ENCODE measurements at regions not wholly inside any gene's neighbourhood (a gene's known extent, or its start where the extent isn't known, plus 50 kb on each side); places are given as distances from the start of the nearest gene placed in this dataset.
"Not testable (repeated sequence)": the region's sequence is repeated elsewhere in the genome, so short reads cannot be mapped to it uniquely, and the experiment has no call there.

GRCh38 chr4:162610116-162610515 lies 446.3 kb upstream of the FSTL5 start:
- DNase-seq, result no peak

DNA sequence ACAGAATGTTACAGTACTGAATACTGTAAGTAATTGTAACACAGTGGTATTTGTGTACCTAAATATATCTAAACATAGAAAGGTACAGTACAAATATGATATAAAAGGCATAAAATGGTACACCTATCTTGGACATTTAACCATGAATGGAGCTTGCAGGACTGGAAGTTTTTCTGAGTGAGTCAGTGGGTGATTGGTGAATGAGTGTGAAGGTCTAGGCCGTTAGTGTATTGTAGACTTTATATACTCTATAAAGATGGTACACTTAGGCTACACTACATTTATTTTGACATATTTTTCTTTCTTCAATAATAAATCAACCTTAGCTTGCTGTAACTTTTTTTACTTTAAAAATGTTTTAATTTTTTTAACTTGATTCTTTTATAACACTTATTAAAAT lies 422.5 kb upstream of the FSTL5 start:
- no peak for DNase-seq

DNA sequence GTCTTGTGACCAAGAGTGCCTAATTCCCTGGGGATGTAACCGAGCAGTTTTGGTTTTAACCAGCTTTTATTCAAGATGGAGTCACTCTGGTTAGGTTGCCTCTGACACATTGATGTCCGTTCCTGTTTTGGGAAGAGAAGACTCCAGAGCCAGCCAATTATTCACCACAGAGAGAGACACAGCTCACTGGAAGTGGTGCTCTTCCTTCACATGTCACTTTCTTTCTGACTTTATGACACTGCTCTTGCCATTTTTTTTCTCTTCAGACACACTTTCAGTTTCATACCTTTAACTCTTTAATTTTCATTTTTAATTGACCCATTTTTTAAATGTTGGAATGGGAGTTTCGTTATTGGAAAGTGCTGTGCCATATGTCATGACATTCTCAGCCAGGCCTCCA lies 418.4 kb upstream of the FSTL5 start:
- DNase-seq, result no peak

- DNase-seq, result no peak
Measured at GRCh38 chr4:162565730-162566129, 401.9 kb upstream of the FSTL5 start.

DNA sequence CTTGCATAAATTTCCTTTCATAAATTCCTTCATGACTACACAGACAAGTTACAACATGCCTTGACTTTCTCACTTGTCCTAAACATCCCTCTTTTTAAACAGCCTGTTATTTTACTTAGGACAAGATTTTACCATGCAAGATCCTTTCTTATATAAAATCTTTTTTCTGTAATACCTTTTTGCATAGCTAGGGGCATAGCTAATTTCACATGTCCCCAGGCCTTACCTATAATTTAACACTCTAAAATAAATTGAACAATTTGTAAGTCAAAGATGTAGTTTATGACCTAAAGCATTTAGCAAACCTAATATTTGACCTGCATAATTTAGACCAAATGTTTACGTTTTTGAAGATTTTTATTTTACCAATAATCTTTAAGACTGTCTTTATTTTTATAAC lies 396.3 kb upstream of the FSTL5 start:
- no peak for DNase-seq

DNA sequence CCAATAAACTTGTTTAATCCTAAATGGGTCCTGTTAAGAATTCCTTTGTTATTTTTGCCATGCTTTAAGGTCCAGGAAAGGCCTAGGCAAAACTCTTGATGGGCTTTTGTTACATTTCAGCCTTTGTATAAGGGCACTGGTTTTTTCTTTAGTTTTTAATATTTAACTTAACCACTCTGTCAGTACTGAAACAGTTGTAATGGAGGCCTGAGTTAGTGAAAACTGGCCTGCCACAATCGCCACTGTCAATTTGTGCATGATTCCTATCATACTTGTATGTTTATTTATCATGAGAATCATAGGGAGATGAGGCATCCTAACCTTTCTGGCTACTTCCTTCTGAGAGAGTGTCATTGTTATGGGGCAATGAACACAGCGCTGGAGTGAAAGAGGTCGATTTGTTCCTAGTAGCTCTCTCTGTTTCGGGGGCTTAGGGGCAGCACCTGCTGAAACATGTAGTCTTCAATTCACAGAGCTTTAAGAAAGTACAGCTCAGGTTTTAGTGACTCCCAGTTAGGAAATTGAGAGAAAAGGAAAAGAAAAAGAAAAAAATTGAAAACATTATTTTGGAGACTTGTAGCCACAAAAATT lies 393.8 kb upstream of the FSTL5 start:
- DNase-seq, result no peak

GRCh38 chr4:162535121-162535520 lies 371.3 kb upstream of the FSTL5 start:
- no peak for DNase-seq

DNA sequence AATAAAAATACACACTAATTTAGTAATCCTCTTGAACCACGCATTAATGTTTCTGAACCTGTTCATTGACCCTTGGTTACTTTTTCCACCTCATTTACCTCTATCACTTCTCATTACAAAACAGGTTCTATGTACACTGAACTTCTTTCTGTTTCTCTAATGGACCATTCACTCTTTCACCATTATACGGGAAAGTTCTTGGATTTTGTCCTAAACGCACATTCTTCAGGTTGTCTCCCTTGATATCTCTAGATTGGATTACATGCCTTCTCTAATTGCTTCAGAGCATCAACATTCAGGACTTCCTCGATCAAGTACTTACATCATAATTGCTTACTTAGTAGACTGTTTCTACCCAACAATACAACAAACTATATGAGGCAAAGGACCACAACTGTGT lies 359.4 kb upstream of the FSTL5 start:
- no peak for DNase-seq

GRCh38 chr4:162522724-162523123 lies 358.9 kb upstream of the FSTL5 start:
- DNase-seq, result no peak

DNA sequence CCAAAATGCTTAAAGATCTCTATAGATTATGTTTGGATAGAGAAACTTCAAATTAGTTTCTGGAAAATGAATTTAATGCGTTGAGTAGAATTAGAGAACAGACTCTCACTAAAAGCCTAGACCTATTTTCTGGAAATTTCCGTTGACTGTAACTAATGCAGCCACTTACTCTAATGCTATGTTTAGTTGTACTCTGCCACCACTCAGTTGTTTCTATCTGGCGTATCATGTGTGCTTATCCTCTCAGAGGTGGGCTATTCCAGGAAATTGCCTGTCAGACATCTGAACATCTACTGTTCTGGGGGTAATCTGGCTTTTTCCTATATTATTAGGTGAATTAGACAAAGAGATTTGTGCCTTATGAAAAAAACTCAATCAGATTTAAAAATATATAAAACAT lies 347.1 kb upstream of the FSTL5 start:
- DNase-seq, result no peak

- no peak for DNase-seq
Measured at GRCh38 chr4:162510115-162510514, 346.3 kb upstream of the FSTL5 start.

DNA sequence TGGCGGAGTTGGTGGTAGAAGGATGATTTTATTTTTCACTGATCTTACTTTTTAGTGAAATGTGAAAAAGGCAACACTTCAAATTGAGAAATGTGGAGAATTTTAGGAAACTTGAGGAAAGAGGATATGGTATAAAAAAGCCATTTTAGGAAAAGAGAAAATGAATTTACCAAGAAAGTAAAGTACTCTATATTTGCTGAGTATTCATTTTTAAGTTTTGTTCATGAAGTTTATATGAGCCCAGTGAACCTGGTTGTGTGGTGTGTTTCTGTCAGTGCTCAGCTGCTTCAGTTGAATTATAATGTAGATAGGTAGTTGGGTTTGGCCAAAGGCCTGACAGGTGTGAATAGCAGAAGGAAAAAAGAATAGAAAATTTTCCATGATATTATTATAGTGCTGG lies 345.5 kb upstream of the FSTL5 start:
- DNase-seq, result no peak

- DNase-seq, result no peak
Measured at GRCh38 chr4:162506253-162506652, 342.5 kb upstream of the FSTL5 start.

DNA sequence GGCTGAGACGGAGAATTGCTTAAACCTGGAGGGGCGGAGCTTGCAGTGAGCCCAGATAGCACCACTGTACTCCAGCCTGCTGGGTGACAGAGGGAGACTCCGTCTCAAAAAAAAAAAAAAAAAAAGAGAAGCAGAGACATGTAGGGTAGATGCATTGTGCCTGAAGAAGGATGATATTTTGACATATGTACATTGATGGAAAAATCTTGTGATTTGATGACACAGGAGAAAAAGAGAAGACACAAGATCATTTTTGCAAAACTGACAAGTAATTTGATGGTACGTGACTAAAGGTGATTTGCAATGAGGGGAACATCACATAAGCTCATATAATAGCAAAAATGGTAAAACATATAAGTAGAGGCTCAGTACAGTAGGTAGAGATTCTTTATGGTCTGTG lies 340.1 kb upstream of the FSTL5 start:
- no peak for DNase-seq

- no peak for DNase-seq
Measured at GRCh38 chr4:162502109-162502508, 338.3 kb upstream of the FSTL5 start.

DNA sequence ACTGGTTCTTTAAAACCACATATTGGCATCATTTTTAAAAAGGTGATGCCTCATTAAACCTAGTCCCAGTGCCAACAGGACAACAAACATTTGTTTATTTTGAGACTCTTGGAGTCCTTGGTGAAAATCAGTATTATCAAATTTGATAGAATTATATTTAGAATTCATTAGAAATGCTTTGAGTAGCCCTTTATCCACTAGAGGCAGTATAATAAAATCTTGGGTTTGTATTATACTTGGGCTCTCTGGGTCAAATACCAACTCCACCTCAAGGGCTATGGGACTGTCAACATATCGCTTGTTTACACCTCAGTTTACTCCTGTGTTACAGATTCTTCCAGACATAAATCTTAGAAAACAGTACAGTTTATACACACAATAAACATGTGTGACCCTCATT lies 335.7 kb upstream of the FSTL5 start:
- DNase-seq, result no peak

- DNase-seq, result no peak
Measured at GRCh38 chr4:162498168-162498567, 334.4 kb upstream of the FSTL5 start.

DNA sequence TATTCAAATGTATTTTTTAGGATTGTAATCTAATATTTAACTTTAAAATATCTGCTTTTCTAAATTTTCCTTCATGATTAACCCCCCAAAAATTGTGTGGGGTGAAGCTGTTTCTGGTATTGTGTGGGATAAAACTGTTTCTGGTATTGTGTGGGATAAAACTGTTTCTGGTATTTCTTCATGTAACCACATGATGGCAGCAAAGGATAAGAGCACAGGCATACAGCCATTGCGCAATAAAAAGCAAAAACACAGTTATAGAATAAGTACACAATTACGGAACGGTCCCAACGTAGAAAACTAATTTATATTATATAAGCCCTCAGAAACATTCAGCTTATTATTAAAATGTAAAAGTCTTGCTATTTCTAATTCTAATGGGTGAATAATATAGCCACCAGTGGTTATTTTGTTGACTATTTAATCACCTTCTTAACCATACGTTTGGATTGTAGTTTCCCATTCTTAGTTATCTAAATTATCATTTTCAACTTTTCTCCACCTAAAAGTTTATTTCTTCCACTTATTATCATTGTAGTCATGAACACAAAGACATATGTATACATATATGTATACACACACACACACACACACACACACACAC lies 333.9 kb upstream of the FSTL5 start:
- no peak for DNase-seq

DNA sequence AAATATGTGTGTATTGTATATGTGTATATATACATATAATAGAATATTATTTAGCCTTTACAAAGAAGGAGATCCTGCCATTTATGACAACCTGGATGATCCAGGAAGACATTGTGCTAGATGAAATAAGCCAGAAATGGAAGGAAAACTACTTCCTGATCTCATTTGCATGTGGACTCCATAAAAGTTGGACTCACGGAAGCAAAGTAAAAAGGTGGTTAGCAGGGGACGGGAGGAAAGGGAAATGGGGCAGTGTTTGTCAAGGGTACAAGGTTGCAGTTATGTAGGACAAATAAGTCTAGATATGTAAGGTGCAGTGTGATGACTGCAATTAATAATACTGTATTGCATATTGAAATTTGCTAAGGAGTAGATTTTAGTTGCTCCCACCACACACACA lies 331.1 kb upstream of the FSTL5 start:
- no peak for DNase-seq

DNA sequence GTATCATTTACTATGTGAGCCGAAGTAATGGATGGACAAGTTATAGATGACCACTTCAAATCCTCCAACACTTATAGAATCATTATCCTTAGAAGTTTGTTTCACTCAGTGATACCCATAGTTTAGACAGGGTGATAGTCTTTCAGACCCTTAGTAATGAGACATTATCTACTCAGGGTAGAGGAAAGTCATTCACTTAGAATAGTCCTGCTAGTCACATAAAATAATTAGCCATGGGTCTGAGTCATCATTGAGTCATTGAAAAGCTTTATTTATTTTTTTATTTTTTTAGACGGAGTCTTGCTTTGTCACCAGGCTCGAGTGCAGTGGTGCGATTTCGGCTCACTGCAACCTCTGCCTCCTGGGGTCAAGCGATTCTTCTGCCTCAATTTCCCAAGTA lies 321.7 kb upstream of the FSTL5 start:
- DNase-seq, result no peak

- no peak for DNase-seq
Measured at GRCh38 chr4:162475246-162475645, 311.4 kb upstream of the FSTL5 start.

- DNase-seq, result no peak
Measured at GRCh38 chr4:162469977-162470376, 306.2 kb upstream of the FSTL5 start.

DNA sequence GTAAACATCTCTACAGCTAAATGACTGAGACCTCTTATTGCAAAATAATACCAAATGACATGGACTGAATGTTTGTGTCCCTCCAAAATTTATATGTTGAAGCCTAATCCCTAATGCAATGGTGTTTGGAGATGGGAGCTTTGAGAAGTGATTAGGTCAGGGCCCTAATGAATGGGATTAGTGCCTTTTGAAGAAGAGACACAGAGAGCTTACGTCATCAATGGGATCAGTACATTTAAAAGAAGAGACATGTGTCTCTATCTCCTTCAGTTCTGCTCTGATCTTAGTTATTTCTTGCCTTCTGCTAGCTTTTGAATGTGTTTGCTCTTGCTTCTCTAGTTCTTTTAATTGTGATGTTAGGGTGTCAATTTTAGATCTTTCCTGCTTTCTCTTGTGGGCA lies 301.6 kb upstream of the FSTL5 start:
- DNase-seq, result not testable (repeated sequence)

DNA sequence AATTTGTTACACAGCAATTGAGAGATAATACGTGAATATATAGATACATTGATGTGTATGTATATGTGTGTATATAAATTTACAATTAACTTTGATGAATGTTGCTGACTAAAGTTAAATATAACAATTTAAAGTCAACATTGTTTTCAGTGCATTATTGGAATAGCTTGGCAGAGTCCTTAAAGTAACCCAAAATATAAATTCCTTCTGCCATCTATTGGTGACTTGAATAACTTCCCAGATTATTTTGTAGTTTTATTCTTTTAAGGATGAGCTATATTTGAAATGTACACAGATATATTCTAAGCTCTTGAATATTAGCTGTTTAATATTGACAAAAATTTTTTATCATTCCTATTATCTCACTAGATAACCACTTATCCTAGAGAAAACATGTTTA lies 298.2 kb upstream of the FSTL5 start:
- DNase-seq, result no peak

- no peak for DNase-seq
Measured at GRCh38 chr4:162458051-162458450, 294.3 kb upstream of the FSTL5 start.
